HEK293 (cell line): ENCODE measurements at regions not wholly inside any gene's neighbourhood (a gene's known extent, or its start where the extent isn't known, plus 50 kb on each side); places are given as distances from the start of the nearest gene placed in this dataset.

Experiments used
- CTCF ChIP-seq: fragments of 450-650 bp; formaldehyde crosslinking; IDR thresholded peaks from 2 replicates; pipeline ENCODE4 v1.5.1; 2016; ENCODE audit warnings: missing biosample characterization, missing genetic modification characterization
- ZNF121 ChIP-seq: fragments of 450-650 bp; formaldehyde crosslinking; IDR thresholded peaks from 2 replicates; pipeline ENCODE4 v1.5.1; 2016; ENCODE audit warnings: missing biosample characterization, missing genetic modification characterization
- ZNF24 ChIP-seq: fragments of 450-650 bp; formaldehyde crosslinking; IDR thresholded peaks from 2 replicates; pipeline ENCODE4 v1.5.1; 2016; ENCODE audit warnings: missing biosample characterization, missing genetic modification characterization
- ZNF266 ChIP-seq: fragments of 450-650 bp; formaldehyde crosslinking; IDR thresholded peaks from 2 replicates; pipeline ENCODE4 v1.5.1; 2016; ENCODE audit warnings: missing biosample characterization, missing genetic modification characterization, low read depth
- ZNF510 ChIP-seq: fragments of 450-650 bp; formaldehyde crosslinking; IDR thresholded peaks from 2 replicates; pipeline ENCODE4 v1.5.1; 2018; ENCODE audit warnings: mild to moderate bottlenecking, missing genetic modification characterization, missing biosample characterization; ENCODE audit not compliant: insufficient replicate concordance

GRCh38 chr7:34493752-34494151 is 164.3 kb upstream of the NPSR1 start:
- TF ChIP-seq ZNF266 (tag by site-specific recombination) (no peak), CTCF (tag by site-specific recombination) (no peak), ZNF121 (tag by site-specific recombination) (no peak), ZNF510 (tag by site-specific recombination) (no peak), ZNF24 (tag by site-specific recombination) (no peak)
